Progenitor cell of endocrine pancreas (in vitro differentiated cells): ENCODE measurements at regions not wholly inside any gene's neighbourhood (a gene's known extent, or its start where the extent isn't known, plus 50 kb on each side); places are given as distances from the start of the nearest gene placed in this dataset.

ENCODE experiments used
- DNase-seq: peaks from one replicate; pipeline ENCODE4 v3.0.0; 2021; ENCODE audit warnings: low spot score; ENCODE audit not compliant: unreplicated experiment
- H3K27ac Mint-ChIP-seq: 2 replicates; pipeline ENCODE4 v1.8.0; 2021; ENCODE audit warnings: mild to moderate bottlenecking, moderate library complexity, mixed read lengths
- H3K27me3 Mint-ChIP-seq: 2 replicates; pipeline ENCODE4 v1.8.0; 2021; ENCODE audit warnings: mixed read lengths
- H3K36me3 Mint-ChIP-seq: 2 replicates; pipeline ENCODE4 v1.8.0; 2022; ENCODE audit warnings: mixed read lengths; ENCODE audit not compliant: insufficient read depth
- H3K4me1 Mint-ChIP-seq: 2 replicates; pipeline ENCODE4 v1.8.0; 2021; ENCODE audit warnings: low read depth, mixed read lengths
- H3K4me3 Mint-ChIP-seq: 2 replicates; pipeline ENCODE4 v1.8.0; 2021; ENCODE audit warnings: low read depth, mild to moderate bottlenecking, moderate library complexity, mixed read lengths
- H3K9me3 Mint-ChIP-seq: 2 replicates; pipeline ENCODE4 v1.8.0; 2021; ENCODE audit warnings: low read depth, mixed read lengths
- CTCF ChIP-seq: fragments of 200-600 bp; sonication (generic); IDR thresholded peaks from one replicate; pipeline ENCODE4 v1.5.0; 2021; ENCODE audit warnings: antibody characterized with exemption, mild to moderate bottlenecking; ENCODE audit not compliant: unreplicated experiment

GRCh38 chr12:118746960-118747359 is 234.4 kb upstream of the SRRM4 start:
- no peak overlapping the region for H3K27ac Mint-ChIP-seq
- no peak for TF ChIP-seq CTCF
- H3K9me3 Mint-ChIP-seq: no peaks in the 10 kb centered on the region
- H3K27me3 Mint-ChIP-seq: peaks cover 18% of the 10 kb centered on the region
- no peak overlapping the region for H3K4me3 Mint-ChIP-seq
- DNase-seq: no peak
- H3K36me3 Mint-ChIP-seq: no peaks in the 10 kb centered on the region
- H3K4me1 Mint-ChIP-seq: no peaks in the 10 kb centered on the region

DNA sequence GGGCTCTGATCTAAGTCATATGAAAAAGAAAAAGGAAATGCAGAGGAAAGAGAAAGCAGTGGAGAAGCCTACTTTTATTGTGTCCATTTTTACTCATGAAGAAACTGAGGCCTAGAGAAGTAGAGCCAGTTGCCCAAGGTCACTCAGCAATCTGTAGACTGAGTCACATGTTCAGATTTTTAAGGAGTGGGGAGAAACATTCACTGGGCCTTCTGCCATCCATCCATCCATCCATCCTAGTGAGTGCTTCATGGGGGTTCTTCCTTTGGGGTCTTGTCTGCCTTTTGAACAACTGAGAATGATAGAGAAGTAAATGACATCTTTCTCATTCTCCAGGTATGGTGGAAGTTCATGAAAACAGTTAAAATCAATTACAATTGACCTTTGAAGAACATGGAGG is 233.6 kb upstream of the SRRM4 start:
- peaks cover 18% of the 10 kb centered on the region for H3K27me3 Mint-ChIP-seq
- TF ChIP-seq CTCF: no peak
- H3K4me3 Mint-ChIP-seq: no peak overlapping the region
- no peak overlapping the region for H3K27ac Mint-ChIP-seq
- no peak for DNase-seq
- no peaks in the 10 kb centered on the region for H3K36me3 Mint-ChIP-seq
- H3K9me3 Mint-ChIP-seq: no peaks in the 10 kb centered on the region
- H3K4me1 Mint-ChIP-seq: no peaks in the 10 kb centered on the region

GRCh38 chr12:118748478-118749380 is 232.6 kb upstream of the SRRM4 start:
- Mint-ChIP-seq H3K27me3 (peaks cover 24% of the 10 kb centered on the region), H3K36me3 (no peaks in the 10 kb centered on the region), H3K4me1 (no peaks in the 10 kb centered on the region), H3K4me3 (no peak overlapping the region), H3K9me3 (no peaks in the 10 kb centered on the region), H3K27ac (no peak overlapping the region)
- no peak for TF ChIP-seq CTCF
- DNase-seq: no peak

DNA sequence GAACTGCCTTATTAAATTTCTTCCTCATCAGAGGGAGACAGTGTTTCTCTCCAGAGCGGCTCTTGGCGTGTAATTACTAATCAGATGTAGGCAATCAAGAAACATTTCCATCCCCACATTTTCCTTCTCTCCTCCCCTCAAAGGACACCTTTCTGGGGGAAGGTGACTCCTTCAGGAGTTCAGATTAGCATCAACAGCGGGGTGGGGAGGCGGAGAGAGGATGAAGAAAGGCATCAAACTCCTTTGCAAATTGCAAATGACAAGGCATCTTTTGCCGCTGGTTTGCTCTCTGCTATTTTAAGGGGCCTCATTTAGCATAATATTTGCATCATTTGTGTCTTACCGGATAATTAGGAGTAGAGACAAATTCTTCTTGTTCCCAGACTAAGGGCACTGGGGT is 231.7 kb upstream of the SRRM4 start:
- DNase-seq: no peak
- peaks cover 26% of the 10 kb centered on the region for H3K27me3 Mint-ChIP-seq
- no peak overlapping the region for H3K4me3 Mint-ChIP-seq
- H3K4me1 Mint-ChIP-seq: no peaks in the 10 kb centered on the region
- no peak for TF ChIP-seq CTCF
- H3K9me3 Mint-ChIP-seq: no peaks in the 10 kb centered on the region
- H3K27ac Mint-ChIP-seq: no peak overlapping the region
- H3K36me3 Mint-ChIP-seq: no peaks in the 10 kb centered on the region

- H3K4me1 Mint-ChIP-seq: no peaks in the 10 kb centered on the region
- H3K9me3 Mint-ChIP-seq: no peaks in the 10 kb centered on the region
- no peak for TF ChIP-seq CTCF
- no peak for DNase-seq
- no peak overlapping the region for H3K4me3 Mint-ChIP-seq
- no peaks in the 10 kb centered on the region for H3K36me3 Mint-ChIP-seq
- peaks cover 26% of the 10 kb centered on the region for H3K27me3 Mint-ChIP-seq
- no peak overlapping the region for H3K27ac Mint-ChIP-seq
These were observed 230.7 kb upstream of the SRRM4 start for GRCh38 chr12:118750666-118751065.
